ENCODE measurements at regions not wholly inside any gene's neighbourhood (a gene's known extent, or its start where the extent isn't known, plus 50 kb on each side); places are given as distances from the start of the nearest gene placed in this dataset.
"Not testable (repeated sequence)": the region's sequence is repeated elsewhere in the genome, so short reads cannot be mapped to it uniquely, and the experiment has no call there.

GRCh38 chr21:15301736-15302135 lies 236.9 kb upstream of the NRIP1 start:
- Histone ChIP-seq H3K9me3 (replicated peaks in 1 of 11) (peaks cover 23 to 50% (median 36%) of the 10 kb centered on the region in 11 experiments), H3K9ac (no peak overlapping the region), H3K36me3 (no peaks in the 10 kb centered on the region), H3K4me3 (no peak overlapping the region), H4K20me1 (no peaks in the 10 kb centered on the region), H3K27me3 (no peaks in the 10 kb centered on the region), H3K4me2 (no peak overlapping the region), H3K27ac (no peak overlapping the region), H3K4me1 (peaks cover 0 to 8% (median 2%) of the 10 kb centered on the region in 10 experiments; a peak in 7 of 20 replicates)
- no peak for TF ChIP-seq Cebpa-rat (IDR thresholded peaks at IDR 0.05)

GRCh38 chr21:15306271-15306670 lies 241.5 kb upstream of the NRIP1 start:
- Histone ChIP-seq H3K9me3 (replicated peaks in 1 of 11) (peaks cover 9 to 28% (median 16%) of the 10 kb centered on the region in 11 experiments), H3K36me3 (no peaks in the 10 kb centered on the region), H3K9ac (no peak overlapping the region)

GRCh38 chr21:15308333-15308732 lies 243.5 kb upstream of the NRIP1 start:
- Histone ChIP-seq H3K27me3 (no peaks in the 10 kb centered on the region), H3K9me3 (replicated peaks in 1 of 11) (peaks cover 0 to 14% (median 4%) of the 10 kb centered on the region in 11 experiments; a peak in 5 of 22 replicates), H3K36me3 (no peaks in the 10 kb centered on the region), H3K4me2 (no peak overlapping the region), H3K9ac (no peak overlapping the region), H3K4me3 (no peak overlapping the region), H3K4me1 (no peaks in the 10 kb centered on the region), H3K27ac (no peak overlapping the region), H4K20me1 (no peaks in the 10 kb centered on the region)
- no peak for TF ChIP-seq Cebpa-rat (IDR thresholded peaks at IDR 0.05)

More at GRCh38 chr21:15306271-15306670, 241.5 kb upstream of the NRIP1 start:
- no peak overlapping the region for H3K4me3 ChIP-seq
- no peaks in the 10 kb centered on the region for H4K20me1 ChIP-seq
- no peaks in the 10 kb centered on the region for H3K4me1 ChIP-seq
- TF ChIP-seq Cebpa-rat (IDR thresholded peaks at IDR 0.05), result no peak
- H3K27me3 ChIP-seq, result no peaks in the 10 kb centered on the region
- no peak overlapping the region for H3K4me2 ChIP-seq
- H3K27ac ChIP-seq, result no peak overlapping the region

DNA sequence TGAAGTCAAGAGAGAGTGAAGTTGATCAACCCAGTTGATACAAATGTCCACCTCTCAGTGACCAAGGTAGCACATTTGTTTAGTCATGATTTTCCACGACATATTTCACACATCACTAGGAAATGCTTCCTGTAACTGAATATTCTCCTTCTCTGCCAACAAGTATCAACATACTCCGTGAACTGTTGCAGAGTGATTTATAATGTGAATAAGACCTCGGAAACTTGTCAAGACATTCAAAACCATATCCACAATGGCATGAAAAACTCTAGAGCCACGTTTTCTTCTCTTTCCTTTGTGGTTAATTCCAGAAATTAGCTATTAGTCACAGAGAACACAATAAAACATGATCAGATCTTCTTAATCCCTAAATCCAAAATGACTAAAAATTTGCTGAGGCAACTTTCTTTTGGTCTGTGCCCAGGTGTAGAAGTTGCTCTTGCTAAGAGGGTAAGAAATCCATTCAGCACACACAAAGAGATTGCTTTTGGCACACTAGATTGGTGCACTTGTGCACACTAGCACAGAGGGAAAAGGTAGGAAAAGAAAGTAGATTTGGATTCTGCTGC lies 244.3 kb upstream of the NRIP1 start:
- TF ChIP-seq Cebpa-rat (IDR thresholded peaks at IDR 0.05), result no peak
- no peak overlapping the region for H3K4me2 ChIP-seq
- no peaks in the 10 kb centered on the region for H3K36me3 ChIP-seq
- no peak overlapping the region for H3K9ac ChIP-seq
- no peaks in the 10 kb centered on the region for H4K20me1 ChIP-seq
- no peak overlapping the region for H3K4me3 ChIP-seq
- H3K27ac ChIP-seq, result no peak overlapping the region
- H3K27me3 ChIP-seq, result no peaks in the 10 kb centered on the region
- no peaks in the 10 kb centered on the region for H3K4me1 ChIP-seq
- peaks cover 0 to 14% (median 4%) of the 10 kb centered on the region in 11 experiments; a peak in 5 of 22 replicates for H3K9me3 ChIP-seq (replicated peaks in 1 of 11)

DNA sequence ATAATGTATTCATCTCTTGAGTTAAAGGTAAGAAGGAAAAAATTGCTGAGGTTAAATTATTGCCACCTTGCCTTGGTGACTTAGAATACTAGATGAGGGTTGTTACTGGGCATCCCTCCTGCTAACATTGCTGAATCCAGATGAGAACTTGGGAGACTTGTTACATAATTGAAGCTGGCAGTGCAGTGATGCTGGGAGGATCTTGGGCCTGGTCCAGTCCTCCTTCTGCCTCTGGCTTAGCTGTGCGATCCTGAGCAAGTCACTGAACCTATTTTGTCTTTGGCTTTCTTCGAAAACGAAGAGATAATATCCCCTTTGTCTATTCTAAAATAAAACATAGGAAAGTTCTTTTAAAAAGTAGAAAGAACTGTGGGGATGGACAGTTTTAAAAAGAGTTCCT lies 244.9 kb upstream of the NRIP1 start:
- no peak overlapping the region for H3K27ac ChIP-seq
- H4K20me1 ChIP-seq, result no peaks in the 10 kb centered on the region
- no peaks in the 10 kb centered on the region for H3K4me1 ChIP-seq
- no peaks in the 10 kb centered on the region for H3K27me3 ChIP-seq
- TF ChIP-seq Cebpa-rat (IDR thresholded peaks at IDR 0.05), result no peak
- no peaks in the 10 kb centered on the region for H3K36me3 ChIP-seq
- no peak overlapping the region for H3K4me3 ChIP-seq
- H3K9me3 ChIP-seq (replicated peaks in 1 of 11), result peaks cover 0 to 14% (median 4%) of the 10 kb centered on the region in 11 experiments; a peak in 4 of 22 replicates
- no peak overlapping the region for H3K4me2 ChIP-seq
- H3K9ac ChIP-seq, result no peak overlapping the region

DNA sequence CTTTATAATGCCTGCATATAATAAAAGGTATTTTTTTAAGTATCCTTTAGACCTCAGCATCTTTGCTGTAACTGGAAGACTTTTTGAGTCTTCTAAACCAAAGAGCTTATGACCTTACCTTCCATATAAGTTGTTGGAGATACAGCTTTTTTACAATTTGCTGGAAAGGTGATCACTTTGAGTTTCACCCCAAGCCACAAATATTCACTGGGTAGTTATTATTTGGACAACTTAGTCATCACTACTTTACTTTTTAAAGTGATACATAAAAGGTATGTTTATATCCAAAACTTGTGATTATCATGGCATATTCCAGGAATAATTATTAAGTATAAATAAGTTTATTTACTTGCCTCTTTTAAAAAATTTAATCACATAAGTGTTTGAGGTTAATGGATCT lies 246.7 kb upstream of the NRIP1 start:
- Histone ChIP-seq H3K4me3 (no peak overlapping the region), H3K27ac (no peak overlapping the region), H3K27me3 (no peaks in the 10 kb centered on the region), H3K4me2 (no peak overlapping the region), H4K20me1 (no peaks in the 10 kb centered on the region), H3K9ac (no peak overlapping the region), H3K4me1 (no peaks in the 10 kb centered on the region), H3K36me3 (no peaks in the 10 kb centered on the region), H3K9me3 (replicated peaks in 1 of 11) (peaks cover 0 to 22% (median 12%) of the 10 kb centered on the region in 11 experiments; a peak in 15 of 22 replicates)
- no peak for TF ChIP-seq Cebpa-rat (IDR thresholded peaks at IDR 0.05)

GRCh38 chr21:15317034-15317433 lies 252.2 kb upstream of the NRIP1 start:
- not testable (repeated sequence) for H3K9ac ChIP-seq

DNA sequence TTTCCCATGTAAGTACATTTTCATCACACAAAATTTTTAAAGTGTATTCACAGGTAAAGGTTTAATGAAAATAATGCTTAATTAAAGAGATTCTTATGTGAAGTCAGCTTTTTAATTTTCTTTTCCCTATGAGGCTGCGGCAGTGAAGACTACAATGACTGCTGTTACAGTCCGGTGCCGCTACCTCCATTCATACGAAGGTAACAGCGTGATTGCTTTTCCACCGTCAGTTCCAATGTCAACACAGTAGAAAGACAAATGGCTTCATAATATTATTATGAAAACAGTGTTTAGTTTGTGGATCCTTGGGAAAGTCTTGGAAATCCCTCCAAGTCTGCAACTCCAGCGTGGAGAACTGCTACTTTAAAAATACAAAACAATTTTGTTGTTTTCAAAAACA lies 254.9 kb upstream of the NRIP1 start:
- H3K27ac ChIP-seq, result no peak overlapping the region
- no peak for TF ChIP-seq Cebpa-rat (IDR thresholded peaks at IDR 0.05)
- H3K4me1 ChIP-seq, result no peaks in the 10 kb centered on the region
- H3K9me3 ChIP-seq (replicated peaks in 1 of 11), result peaks cover 8 to 38% (median 22%) of the 10 kb centered on the region in 11 experiments; a peak in 21 of 22 replicates
- no peak overlapping the region for H3K4me2 ChIP-seq
- no peak overlapping the region for H3K9ac ChIP-seq
- no peak overlapping the region for H3K4me3 ChIP-seq
- H3K36me3 ChIP-seq, result 0 out of 22 replicates have a peak, but pooled peaks cover 0 to 4% (median 0%) of the 10 kb centered on the region in 11 experiments
- no peaks in the 10 kb centered on the region for H4K20me1 ChIP-seq
- H3K27me3 ChIP-seq, result no peaks in the 10 kb centered on the region

More at GRCh38 chr21:15317034-15317433, 252.2 kb upstream of the NRIP1 start:
- H3K27me3 ChIP-seq, H3K4me1 ChIP-seq, H3K4me3 ChIP-seq, H3K4me2 ChIP-seq, H4K20me1 ChIP-seq, H3K27ac ChIP-seq, H3K36me3 ChIP-seq: not testable (repeated sequence)
- H3K9me3 ChIP-seq (replicated peaks in 1 of 11), result peaks cover 8 to 38% (median 22%) of the 10 kb centered on the region in 11 experiments; a peak in 21 of 22 replicates

- Histone ChIP-seq H3K4me3 (no peak overlapping the region), H3K36me3 (peaks cover 0 to 16% (median 7%) of the 10 kb centered on the region in 11 experiments; a peak in 6 of 22 replicates), H4K20me1 (no peaks in the 10 kb centered on the region), H3K9me3 (replicated peaks in 1 of 11) (peaks cover 24 to 34% (median 28%) of the 10 kb centered on the region in 11 experiments), H3K27ac (no peak overlapping the region), H3K4me1 (no peaks in the 10 kb centered on the region), H3K9ac (no peak overlapping the region), H3K4me2 (no peak overlapping the region), H3K27me3 (no peaks in the 10 kb centered on the region)
- no peak for TF ChIP-seq Cebpa-rat (IDR thresholded peaks at IDR 0.05)
Measured at GRCh38 chr21:15324542-15324941, 259.7 kb upstream of the NRIP1 start.
